ENCODE measurements at regions not wholly inside any gene's neighbourhood (a gene's known extent, or its start where the extent isn't known, plus 50 kb on each side); places are given as distances from the start of the nearest gene placed in this dataset.
"Not testable (repeated sequence)": the region's sequence is repeated elsewhere in the genome, so short reads cannot be mapped to it uniquely, and the experiment has no call there.

DNA sequence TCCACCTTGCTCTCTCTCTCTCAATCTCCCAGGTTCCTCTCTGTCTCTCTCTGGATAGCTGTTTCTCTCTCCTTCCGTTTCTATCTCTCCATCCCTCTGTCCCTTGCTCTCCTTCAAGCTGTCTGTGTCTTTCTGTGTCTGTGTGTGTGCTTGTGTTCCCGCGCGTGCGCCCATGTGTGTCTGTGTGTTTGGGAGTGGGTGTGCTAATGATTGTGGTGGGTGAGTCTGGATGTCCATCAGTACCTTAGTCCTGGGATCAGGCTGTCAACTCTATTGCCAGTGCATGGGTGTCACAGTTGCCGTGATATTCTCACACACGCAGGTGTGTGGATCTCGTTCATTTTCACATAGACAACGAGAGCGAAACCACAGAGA lies 1380.6 kb upstream of the DEFB115 start:
- Histone ChIP-seq H3K27ac (ENCODE audit: low read depth in 1 of 2, low read length in 1 of 2) (no peak overlapping the region), H3K4me1 (ENCODE audit: control insufficient read depth in 2 of 2, insufficient read depth in 2 of 2, low read length in 2 of 2) (no peaks in the 10 kb centered on the region), H3K27me3 (ENCODE audit: control insufficient read depth in 2 of 2, insufficient read depth in 1 of 2, low read length in 1 of 2) (peaks cover 0 to 3% of the 10 kb centered on the region in 2 donors), H3K9me3 (ENCODE audit: control insufficient read depth in 2 of 2, insufficient read depth in 1 of 2, low read length in 1 of 2) (peaks cover 20 to 52% of the 10 kb centered on the region in 2 donors), H3K36me3 (ENCODE audit: control insufficient read depth in 2 of 2, insufficient read depth in 2 of 2, low read length in 1 of 2) (no peaks in the 10 kb centered on the region), H3K4me3 (ENCODE audit: low read length in 2 of 2) (no peak overlapping the region)
- DNase-seq (ENCODE audit: low read depth in 6 of 9, low spot score in 9 of 9) = no peak
- WGBS = 81% methylated on average over 10 of the region's 10 CpGs

DNA sequence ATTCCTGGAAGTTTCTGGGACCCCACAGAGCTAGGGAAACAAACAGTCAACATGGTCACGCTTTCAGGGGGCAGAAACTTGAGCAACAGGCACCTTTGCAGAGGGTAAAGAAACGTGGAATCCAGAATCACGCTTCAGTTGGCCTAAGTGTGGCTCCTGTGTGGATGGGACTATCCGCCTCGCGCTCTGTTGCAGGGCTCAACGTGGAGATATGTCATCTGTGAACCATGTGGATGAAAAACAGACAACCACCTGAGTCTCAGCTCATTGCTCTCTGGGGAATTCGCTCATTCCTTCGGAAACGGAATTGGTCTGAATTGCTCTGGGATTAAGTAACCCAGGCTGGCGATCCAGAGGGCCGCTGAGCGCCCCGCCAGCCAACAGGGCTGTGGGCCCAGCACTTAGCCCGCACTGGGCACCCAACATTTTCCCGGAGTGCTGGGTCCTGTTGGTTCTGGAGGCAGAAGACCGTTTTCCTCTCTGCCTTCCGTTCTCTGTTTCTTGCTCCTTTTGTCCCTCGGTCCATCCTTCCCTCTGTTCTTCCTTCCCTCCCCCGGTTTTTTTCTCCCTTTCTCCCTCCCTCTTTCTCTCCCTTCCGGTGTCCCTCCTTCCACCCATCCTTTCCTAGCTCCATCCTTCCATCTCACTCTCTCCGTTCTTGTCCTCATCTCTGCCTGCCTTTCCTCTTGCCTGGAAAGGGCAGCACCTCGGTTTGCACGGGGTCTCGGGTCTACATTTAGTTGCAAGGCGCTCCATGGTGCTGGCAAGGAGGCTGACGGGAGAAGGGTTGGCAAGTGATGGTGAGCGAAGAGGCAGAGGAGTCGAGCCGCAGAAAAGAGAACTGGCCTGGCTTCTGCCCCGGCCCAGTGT lies 1379.8 kb upstream of the DEFB115 start:
- peaks cover 20 to 52% of the 10 kb centered on the region in 2 donors for H3K9me3 ChIP-seq (ENCODE audit: control insufficient read depth in 2 of 2, insufficient read depth in 1 of 2, low read length in 1 of 2)
- H3K4me1 ChIP-seq (ENCODE audit: control insufficient read depth in 2 of 2, insufficient read depth in 2 of 2, low read length in 2 of 2); DNase-seq (ENCODE audit: low read depth in 6 of 9, low spot score in 9 of 9); H3K27ac ChIP-seq (ENCODE audit: low read depth in 1 of 2, low read length in 1 of 2); H3K36me3 ChIP-seq (ENCODE audit: control insufficient read depth in 2 of 2, insufficient read depth in 2 of 2, low read length in 1 of 2); H3K27me3 ChIP-seq (ENCODE audit: control insufficient read depth in 2 of 2, insufficient read depth in 1 of 2, low read length in 1 of 2); H3K4me3 ChIP-seq (ENCODE audit: low read length in 2 of 2): not testable (repeated sequence)
- WGBS = 64% methylated on average over 31 of the region's 31 CpGs

DNA sequence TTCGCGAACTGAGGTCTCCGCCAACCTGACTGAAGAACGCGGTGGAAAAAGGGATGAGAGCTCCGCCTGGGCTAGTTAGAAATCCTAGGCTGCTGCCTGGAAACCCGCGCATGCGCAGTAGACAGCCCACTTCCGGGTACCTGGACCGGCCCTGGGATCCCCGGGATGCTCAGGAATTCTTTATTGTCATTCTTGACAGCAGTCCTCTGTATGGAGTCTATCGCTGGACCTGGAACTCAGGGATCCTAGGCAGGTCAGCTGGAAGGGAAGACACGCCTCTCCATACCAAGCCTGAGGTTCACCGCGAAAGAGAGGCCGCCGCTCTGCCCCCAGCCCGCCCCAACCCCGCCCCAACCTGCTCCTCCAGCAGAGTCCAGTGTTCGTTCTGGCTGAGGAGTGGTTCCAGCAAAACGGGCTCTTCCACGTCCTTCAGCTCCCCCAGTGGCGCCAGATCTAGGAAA lies 1379.2 kb upstream of the DEFB115 start:
- Histone ChIP-seq H3K27me3 (ENCODE audit: control insufficient read depth in 2 of 2, insufficient read depth in 1 of 2, low read length in 1 of 2) (peaks cover 0 to 3% of the 10 kb centered on the region in 2 donors), H3K4me1 (ENCODE audit: control insufficient read depth in 2 of 2, insufficient read depth in 2 of 2, low read length in 2 of 2) (no peaks in the 10 kb centered on the region), H3K4me3 (ENCODE audit: low read length in 2 of 2) (no peak overlapping the region), H3K36me3 (ENCODE audit: control insufficient read depth in 2 of 2, insufficient read depth in 2 of 2, low read length in 1 of 2) (no peaks in the 10 kb centered on the region), H3K9me3 (ENCODE audit: control insufficient read depth in 2 of 2, insufficient read depth in 1 of 2, low read length in 1 of 2) (peaks cover 20 to 52% of the 10 kb centered on the region in 2 donors), H3K27ac (ENCODE audit: low read depth in 1 of 2, low read length in 1 of 2) (no peak overlapping the region)
- WGBS = 46% methylated on average over 24 of the region's 24 CpGs
- no peak for DNase-seq (ENCODE audit: low read depth in 6 of 9, low spot score in 9 of 9)

DNA sequence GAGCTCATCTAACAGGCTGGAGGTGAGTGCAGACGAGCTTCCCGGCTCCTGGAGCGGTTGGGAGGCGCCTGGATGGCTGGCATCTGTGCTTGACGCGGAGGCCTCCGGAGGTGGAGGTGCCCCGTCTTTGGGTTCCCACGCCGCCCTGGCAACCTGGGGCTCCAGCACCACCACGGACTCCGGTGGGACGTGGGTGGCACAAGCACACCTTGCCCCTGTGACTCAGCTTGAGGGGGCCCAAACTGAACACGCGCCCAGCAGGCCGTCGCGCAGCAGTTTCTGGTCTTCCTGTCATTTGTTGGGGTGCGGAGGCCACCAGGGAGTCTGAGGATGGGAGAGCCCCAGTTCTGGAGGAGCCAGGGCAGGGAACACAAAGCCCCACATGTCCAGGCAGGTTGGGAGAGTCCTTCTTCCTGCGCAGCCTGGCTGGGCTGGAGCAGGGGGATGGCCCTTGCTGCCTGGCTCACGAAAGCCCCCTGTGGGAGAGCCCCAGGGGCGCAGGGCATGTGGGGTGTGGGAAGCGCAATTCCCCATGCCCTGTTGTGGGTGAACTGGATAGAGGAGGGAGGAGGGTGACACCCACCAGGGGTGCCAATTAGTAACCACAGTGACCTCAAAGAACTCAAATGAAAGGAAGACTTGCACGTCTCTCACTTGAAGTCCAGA lies 1378.6 kb upstream of the DEFB115 start:
- Histone ChIP-seq H3K27me3 (ENCODE audit: control insufficient read depth in 2 of 2, insufficient read depth in 1 of 2, low read length in 1 of 2) (peaks cover 0 to 1% of the 10 kb centered on the region in 2 donors), H3K36me3 (ENCODE audit: control insufficient read depth in 2 of 2, insufficient read depth in 2 of 2, low read length in 1 of 2) (no peaks in the 10 kb centered on the region), H3K27ac (ENCODE audit: low read depth in 1 of 2, low read length in 1 of 2) (no peak overlapping the region), H3K4me3 (ENCODE audit: low read length in 2 of 2) (no peak overlapping the region), H3K4me1 (ENCODE audit: control insufficient read depth in 2 of 2, insufficient read depth in 2 of 2, low read length in 2 of 2) (no peaks in the 10 kb centered on the region), H3K9me3 (ENCODE audit: control insufficient read depth in 2 of 2, insufficient read depth in 1 of 2, low read length in 1 of 2) (peaks cover 17 to 49% of the 10 kb centered on the region in 2 donors)
- 54% methylated on average over 24 of the region's 24 CpGs for WGBS
- DNase-seq (ENCODE audit: low read depth in 6 of 9, low spot score in 9 of 9) = no peak

DNA sequence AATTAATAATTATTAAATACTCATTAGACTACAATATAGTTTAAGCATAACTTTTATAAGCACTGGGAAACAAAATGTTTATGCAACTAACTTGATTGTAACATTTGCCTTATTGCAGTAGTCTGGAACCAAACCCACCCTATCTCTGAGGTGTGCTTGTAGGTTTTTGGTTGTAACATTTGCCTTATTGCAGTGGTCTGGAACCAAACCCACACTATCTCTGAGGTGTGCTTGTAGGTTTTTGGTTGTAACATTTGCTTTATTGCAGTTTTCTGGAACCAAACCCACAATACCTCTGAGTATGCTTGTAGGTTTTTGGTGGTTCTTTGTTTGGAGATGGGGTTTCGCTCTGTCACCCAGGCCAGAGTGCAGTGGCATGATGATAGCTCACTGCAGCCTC lies 1376.4 kb upstream of the DEFB115 start:
- H3K27ac ChIP-seq (ENCODE audit: low read depth in 1 of 2, low read length in 1 of 2); H3K4me1 ChIP-seq (ENCODE audit: control insufficient read depth in 2 of 2, insufficient read depth in 2 of 2, low read length in 2 of 2); H3K4me3 ChIP-seq (ENCODE audit: low read length in 2 of 2); H3K36me3 ChIP-seq (ENCODE audit: control insufficient read depth in 2 of 2, insufficient read depth in 2 of 2, low read length in 1 of 2); H3K27me3 ChIP-seq (ENCODE audit: control insufficient read depth in 2 of 2, insufficient read depth in 1 of 2, low read length in 1 of 2): not testable (repeated sequence)
- 88% methylated on average over 1 of the region's 1 CpG for WGBS
- peak in 1 of 9 donors; percentile 23 for DNase-seq (ENCODE audit: low read depth in 6 of 9, low spot score in 9 of 9)
- peaks cover 7 to 35% of the 10 kb centered on the region in 2 donors for H3K9me3 ChIP-seq (ENCODE audit: control insufficient read depth in 2 of 2, insufficient read depth in 1 of 2, low read length in 1 of 2)

DNA sequence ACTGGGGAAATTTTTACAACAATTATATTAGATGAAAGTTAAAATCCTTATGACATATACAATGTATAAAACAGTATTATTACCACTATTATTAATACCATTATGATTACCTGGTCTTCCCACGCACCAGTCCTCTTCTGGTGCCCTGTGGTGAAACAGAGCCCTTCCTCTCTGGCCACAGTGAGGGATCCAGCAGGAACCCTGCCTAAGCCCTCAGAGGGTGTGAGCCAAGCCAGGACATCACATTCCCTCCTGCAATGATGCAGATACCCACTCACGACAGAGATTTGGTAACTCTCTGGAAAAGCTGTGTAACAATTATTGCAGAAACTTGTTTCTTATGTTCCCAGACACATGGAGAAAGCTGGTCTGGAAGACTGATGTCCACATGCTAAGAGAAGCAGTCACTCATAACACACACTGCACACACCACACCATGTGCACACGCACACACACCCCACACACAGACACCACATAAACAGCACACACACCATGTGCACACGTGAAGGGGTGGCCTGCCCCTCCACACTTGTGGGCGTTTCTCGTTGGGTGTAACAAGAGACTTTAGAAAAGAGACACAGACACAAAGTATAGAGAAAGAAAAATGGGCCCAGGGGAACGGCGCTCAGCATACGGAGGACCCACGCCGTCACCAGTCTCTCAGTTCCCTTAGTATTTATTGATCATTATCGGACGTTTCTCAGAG lies 1373.8 kb upstream of the DEFB115 start:
- H3K4me1 ChIP-seq (ENCODE audit: control insufficient read depth in 2 of 2, insufficient read depth in 2 of 2, low read length in 2 of 2); DNase-seq (ENCODE audit: low read depth in 6 of 9, low spot score in 9 of 9); H3K27me3 ChIP-seq (ENCODE audit: control insufficient read depth in 2 of 2, insufficient read depth in 1 of 2, low read length in 1 of 2): not testable (repeated sequence)

DNA sequence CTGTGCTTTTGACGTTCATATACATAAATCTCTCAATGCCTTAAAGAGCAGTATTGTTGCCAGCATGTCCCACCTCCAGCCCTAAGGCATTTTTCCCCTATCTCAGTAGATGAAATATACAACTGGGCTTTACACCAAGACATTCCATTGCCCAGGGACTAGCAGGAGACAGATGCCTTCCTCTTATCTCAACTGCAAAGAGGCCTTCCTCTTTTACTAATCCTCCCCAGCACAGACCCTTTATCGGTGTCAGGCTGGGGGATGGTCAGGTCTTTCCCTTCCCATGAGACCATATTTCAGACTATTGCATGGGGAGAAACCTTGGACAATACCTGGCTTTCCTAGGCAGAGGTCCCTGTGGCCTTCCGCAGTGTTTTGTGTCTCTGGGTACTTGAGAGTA lies 1373.1 kb upstream of the DEFB115 start:
- not testable (repeated sequence) for H3K4me1 ChIP-seq (ENCODE audit: control insufficient read depth in 2 of 2, insufficient read depth in 2 of 2, low read length in 2 of 2); H3K4me3 ChIP-seq (ENCODE audit: low read length in 2 of 2); H3K27me3 ChIP-seq (ENCODE audit: control insufficient read depth in 2 of 2, insufficient read depth in 1 of 2, low read length in 1 of 2); H3K36me3 ChIP-seq (ENCODE audit: control insufficient read depth in 2 of 2, insufficient read depth in 2 of 2, low read length in 1 of 2); DNase-seq (ENCODE audit: low read depth in 6 of 9, low spot score in 9 of 9); H3K9me3 ChIP-seq (ENCODE audit: control insufficient read depth in 2 of 2, insufficient read depth in 1 of 2, low read length in 1 of 2); H3K27ac ChIP-seq (ENCODE audit: low read depth in 1 of 2, low read length in 1 of 2)
- 72% methylated on average over 3 of the region's 3 CpGs for whole genome bisulfite sequencing

More for the DNA sequence above, 1373.8 kb upstream of the DEFB115 start:
- WGBS = 77% methylated on average over 13 of the region's 13 CpGs
- H3K36me3 ChIP-seq (ENCODE audit: control insufficient read depth in 2 of 2, insufficient read depth in 2 of 2, low read length in 1 of 2); H3K4me3 ChIP-seq (ENCODE audit: low read length in 2 of 2); H3K27ac ChIP-seq (ENCODE audit: low read depth in 1 of 2, low read length in 1 of 2): not testable (repeated sequence)
- H3K9me3 ChIP-seq (ENCODE audit: control insufficient read depth in 2 of 2, insufficient read depth in 1 of 2, low read length in 1 of 2) = peaks cover 1 to 11% of the 10 kb centered on the region in 2 donors

DNA sequence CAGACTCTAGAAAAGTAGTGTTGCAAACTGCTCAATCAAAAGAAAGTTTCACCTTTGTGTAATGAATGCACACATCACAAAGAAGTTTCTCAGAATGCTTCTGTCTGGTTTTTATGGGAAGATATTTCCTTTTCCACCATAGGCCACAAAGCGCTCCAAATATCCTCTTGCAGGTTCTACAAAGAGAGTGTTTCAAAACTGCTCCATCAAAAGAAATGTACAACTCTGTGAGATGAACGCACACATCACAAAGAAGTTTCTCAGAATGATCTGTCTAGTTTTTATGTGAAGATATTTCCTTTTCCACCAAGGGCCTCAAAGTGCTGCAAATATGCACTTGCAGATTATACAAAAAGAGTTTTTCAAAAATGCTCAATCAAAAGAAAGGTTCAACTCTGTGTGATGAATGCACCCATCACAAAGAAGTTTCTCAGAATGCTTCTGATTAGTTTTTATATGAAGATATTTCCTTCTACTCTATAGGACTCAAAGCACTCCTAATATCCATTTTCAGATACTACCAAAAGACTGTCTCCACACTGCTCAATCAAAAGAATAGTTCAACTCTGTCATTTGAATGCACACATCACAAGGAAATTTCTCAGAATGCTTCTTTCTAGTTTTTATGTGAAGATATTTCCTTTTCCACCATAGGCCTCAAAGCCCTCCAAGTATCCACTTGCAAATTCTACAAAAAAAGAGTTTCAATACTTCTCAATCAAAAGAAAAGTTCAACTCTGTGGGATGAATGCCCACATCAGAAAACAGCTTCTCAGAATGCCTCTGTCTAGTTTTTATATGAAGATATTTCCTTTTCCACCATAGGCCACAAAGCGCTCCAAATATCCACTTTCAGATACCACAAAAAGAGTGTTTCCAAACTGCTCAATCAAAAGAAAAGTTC lies 1371.9 kb upstream of the DEFB115 start:
- peak in 1 of 9 donors; percentile 16 for DNase-seq (ENCODE audit: low read depth in 6 of 9, low spot score in 9 of 9)
- 6% methylated on average over 2 of the region's 3 CpGs for WGBS
- H3K27me3 ChIP-seq (ENCODE audit: control insufficient read depth in 2 of 2, insufficient read depth in 1 of 2, low read length in 1 of 2); H3K36me3 ChIP-seq (ENCODE audit: control insufficient read depth in 2 of 2, insufficient read depth in 2 of 2, low read length in 1 of 2); H3K4me3 ChIP-seq (ENCODE audit: low read length in 2 of 2); H3K27ac ChIP-seq (ENCODE audit: low read depth in 1 of 2, low read length in 1 of 2); H3K9me3 ChIP-seq (ENCODE audit: control insufficient read depth in 2 of 2, insufficient read depth in 1 of 2, low read length in 1 of 2); H3K4me1 ChIP-seq (ENCODE audit: control insufficient read depth in 2 of 2, insufficient read depth in 2 of 2, low read length in 2 of 2): not testable (repeated sequence)

Measured in thymus (tissue), 11 donors.